CD4-positive, CD25-positive, alpha-beta regulatory T cell (primary cell): ENCODE measurements at regions not wholly inside any gene's neighbourhood (a gene's known extent, or its start where the extent isn't known, plus 50 kb on each side); places are given as distances from the start of the nearest gene placed in this dataset.
A peak's percentile ranks its signal among the peaks of the same experiment; 100 is the strongest.

ENCODE experiments used
- ATAC-seq, 2 donors: fragments of 150-1000 bp; cut with Tn5 transposase; one replicate each; pipeline ENCODE4 v1.10.0; 2021; ENCODE audit warnings: low read depth in 2 of 2, moderate number of reproducible peaks in 2 of 2, moderate library complexity in 1 of 2
- DNase-seq, 3 donors: peaks; one replicate each; pipeline versions ENCODE4 v3.0.0 to v3.0.0-alpha.2; 2012 to 2022; ENCODE audit warnings: mixed read lengths in 1 of 3
- H3K27ac ChIP-seq: one replicate; pipeline ENCODE4 v1.7.0; 2013; ENCODE audit warnings: mild to moderate bottlenecking, low read length; ENCODE audit not compliant: insufficient read depth, poor library complexity, severe bottlenecking
- H3K27me3 ChIP-seq: one replicate; pipeline ENCODE4 v1.7.0; 2013; ENCODE audit warnings: low read length; ENCODE audit not compliant: control insufficient read depth, insufficient read depth
- H3K36me3 ChIP-seq: one replicate; pipeline ENCODE4 v1.7.0; 2013; ENCODE audit warnings: mild to moderate bottlenecking, low read length, moderate library complexity; ENCODE audit not compliant: control insufficient read depth, insufficient read depth
- H3K4me1 ChIP-seq: 2 replicates; pipeline ENCODE4 v1.7.0; 2013; ENCODE audit warnings: mild to moderate bottlenecking, low read length; ENCODE audit not compliant: insufficient read depth, control insufficient read depth, poor library complexity, severe bottlenecking
- H3K4me3 ChIP-seq: one replicate; pipeline ENCODE4 v1.7.0; 2013; ENCODE audit warnings: low read depth, mild to moderate bottlenecking, low read length, moderate library complexity
- H3K9me3 ChIP-seq, 2 experiments: 1 replicate in 1 of 2; 2 replicates in 1 of 2; pipeline ENCODE4 v1.7.0; 2013; ENCODE audit warnings: low read length in 2 of 2, mild to moderate bottlenecking in 1 of 2, moderate library complexity in 1 of 2; ENCODE audit not compliant: control insufficient read depth in 2 of 2
- H3K27ac Mint-ChIP-seq, 3 donors: one replicate each; pipeline ENCODE4 v1.8.0; 2020 to 2022; ENCODE audit warnings: mild to moderate bottlenecking in 3 of 3, mixed read lengths in 3 of 3, moderate library complexity in 2 of 3
- H3K27me3 Mint-ChIP-seq: one replicate; pipeline ENCODE4 v1.8.0; 2022; ENCODE audit warnings: mild to moderate bottlenecking, mixed read lengths
- H3K36me3 Mint-ChIP-seq: one replicate; pipeline ENCODE4 v1.8.0; 2020; ENCODE audit warnings: mixed read lengths
- H3K4me1 Mint-ChIP-seq, 4 donors: one replicate each; pipeline ENCODE4 v1.8.0; 2020 to 2022; ENCODE audit warnings: mixed read lengths in 4 of 4, mild to moderate bottlenecking in 1 of 4
- H3K4me3 Mint-ChIP-seq, 4 donors: one replicate each; pipeline ENCODE4 v1.8.0; 2020 to 2022; ENCODE audit warnings: mild to moderate bottlenecking in 4 of 4, mixed read lengths in 4 of 4, moderate library complexity in 3 of 4
- H3K9me3 Mint-ChIP-seq, 7 donors: one replicate each; pipeline ENCODE4 v1.8.0; 2020 to 2022; ENCODE audit warnings: mixed read lengths in 7 of 7, mild to moderate bottlenecking in 3 of 7, moderate library complexity in 2 of 7

- Mint-ChIP-seq H3K36me3 (no peaks in the 10 kb centered on the region), H3K27ac (no peak overlapping the region), H3K4me1 (no peaks in the 10 kb centered on the region), H3K27me3 (peaks cover 4% of the 10 kb centered on the region), H3K9me3 (peaks cover 0 to 4% (median 0%) of the 10 kb centered on the region in 7 donors), H3K4me3 (no peak overlapping the region)
- H3K27ac ChIP-seq, result no peak overlapping the region
- no peaks in the 10 kb centered on the region for H3K9me3 ChIP-seq
- DNase-seq (no peak), ATAC-seq (no peak)
- H3K4me3 ChIP-seq, result no peak overlapping the region
- H3K4me1 ChIP-seq, result no peaks in the 10 kb centered on the region
- no peaks in the 10 kb centered on the region for H3K36me3 ChIP-seq
- H3K27me3 ChIP-seq, result no peaks in the 10 kb centered on the region
Measured at GRCh38 chr9:111190347-111190746, 139.7 kb downstream of the OR2K2 start.

- Mint-ChIP-seq H3K27ac (no peak overlapping the region), H3K4me3 (no peak overlapping the region), H3K27me3 (peaks cover 4% of the 10 kb centered on the region), H3K4me1 (no peaks in the 10 kb centered on the region), H3K9me3 (peaks cover 0 to 12% (median 4%) of the 10 kb centered on the region in 7 donors), H3K36me3 (no peaks in the 10 kb centered on the region)
- ATAC-seq (no peak), DNase-seq (no peak)
- no peak overlapping the region for H3K4me3 ChIP-seq
- H3K36me3 ChIP-seq, result no peaks in the 10 kb centered on the region
- no peaks in the 10 kb centered on the region for H3K9me3 ChIP-seq
- H3K27ac ChIP-seq, result no peak overlapping the region
- no peaks in the 10 kb centered on the region for H3K4me1 ChIP-seq
- H3K27me3 ChIP-seq, result no peaks in the 10 kb centered on the region
Measured at GRCh38 chr9:111187376-111187775, 142.6 kb downstream of the OR2K2 start.

- no peak overlapping the region for H3K27ac ChIP-seq
- no peak overlapping the region for H3K4me3 ChIP-seq
- no peaks in the 10 kb centered on the region for H3K4me1 ChIP-seq
- no peaks in the 10 kb centered on the region for H3K9me3 ChIP-seq
- ATAC-seq, result no peak
- Mint-ChIP-seq H3K27ac (no peak overlapping the region), H3K36me3 (no peaks in the 10 kb centered on the region), H3K4me3 (no peak overlapping the region), H3K27me3 (peaks cover 4% of the 10 kb centered on the region), H3K9me3 (peaks cover 0 to 12% (median 4%) of the 10 kb centered on the region in 7 donors), H3K4me1 (no peaks in the 10 kb centered on the region)
- no peaks in the 10 kb centered on the region for H3K27me3 ChIP-seq
- no peaks in the 10 kb centered on the region for H3K36me3 ChIP-seq
- no peak for DNase-seq
Measured at GRCh38 chr9:111186021-111186530, 143.9 kb downstream of the OR2K2 start.

- no peak overlapping the region for H3K27ac ChIP-seq
- no peak for DNase-seq
- ATAC-seq, result no peak
- H3K36me3 ChIP-seq, result no peaks in the 10 kb centered on the region
- Mint-ChIP-seq H3K27ac (no peak overlapping the region), H3K36me3 (no peaks in the 10 kb centered on the region), H3K9me3 (peaks cover 0 to 16% (median 2%) of the 10 kb centered on the region in 7 donors), H3K27me3 (no peaks in the 10 kb centered on the region), H3K4me1 (no peaks in the 10 kb centered on the region), H3K4me3 (no peak overlapping the region)
- no peaks in the 10 kb centered on the region for H3K9me3 ChIP-seq
- no peaks in the 10 kb centered on the region for H3K4me1 ChIP-seq
- no peaks in the 10 kb centered on the region for H3K27me3 ChIP-seq
- no peak overlapping the region for H3K4me3 ChIP-seq
Measured at GRCh38 chr9:111180811-111181210, 142.5 kb upstream of the LPAR1 start.

GRCh38 chr9:111179577-111179976 lies 141.3 kb upstream of the LPAR1 start:
- Histone ChIP-seq H3K4me1 (no peaks in the 10 kb centered on the region), H3K9me3 (no peaks in the 10 kb centered on the region), H3K4me3 (no peak overlapping the region), H3K36me3 (no peaks in the 10 kb centered on the region), H3K27me3 (no peaks in the 10 kb centered on the region), H3K27ac (no peak overlapping the region)
- no peak for ATAC-seq
- peaks cover 0 to 13% (median 2%) of the 10 kb centered on the region in 7 donors for H3K9me3 Mint-ChIP-seq
- no peak overlapping the region for H3K4me3 Mint-ChIP-seq
- no peaks in the 10 kb centered on the region for H3K36me3 Mint-ChIP-seq
- no peaks in the 10 kb centered on the region for H3K4me1 Mint-ChIP-seq
- H3K27ac Mint-ChIP-seq, result peak overlapping the region in 1 of 3 donors; percentile 14
- DNase-seq, result no peak
- H3K27me3 Mint-ChIP-seq, result no peaks in the 10 kb centered on the region

- Mint-ChIP-seq H3K4me3 (no peak overlapping the region), H3K9me3 (peaks cover 0 to 14% (median 2%) of the 10 kb centered on the region in 7 donors), H3K36me3 (no peaks in the 10 kb centered on the region), H3K4me1 (no peaks in the 10 kb centered on the region), H3K27ac (no peak overlapping the region), H3K27me3 (no peaks in the 10 kb centered on the region)
- H3K4me3 ChIP-seq, result no peak overlapping the region
- no peak for ATAC-seq
- no peak overlapping the region for H3K27ac ChIP-seq
- no peaks in the 10 kb centered on the region for H3K9me3 ChIP-seq
- H3K27me3 ChIP-seq, result no peaks in the 10 kb centered on the region
- H3K36me3 ChIP-seq, result no peaks in the 10 kb centered on the region
- H3K4me1 ChIP-seq, result no peaks in the 10 kb centered on the region
- no peak for DNase-seq
Measured at GRCh38 chr9:111178331-111179055, 140.2 kb upstream of the LPAR1 start.

- no peak overlapping the region for H3K4me3 ChIP-seq
- Mint-ChIP-seq H3K9me3 (peaks cover 0 to 19% (median 2%) of the 10 kb centered on the region in 7 donors), H3K27ac (no peak overlapping the region), H3K36me3 (no peaks in the 10 kb centered on the region), H3K4me1 (no peaks in the 10 kb centered on the region), H3K4me3 (no peak overlapping the region), H3K27me3 (no peaks in the 10 kb centered on the region)
- H3K9me3 ChIP-seq, result no peaks in the 10 kb centered on the region
- no peaks in the 10 kb centered on the region for H3K27me3 ChIP-seq
- no peaks in the 10 kb centered on the region for H3K4me1 ChIP-seq
- H3K27ac ChIP-seq, result no peak overlapping the region
- DNase-seq, result no peak
- no peaks in the 10 kb centered on the region for H3K36me3 ChIP-seq
- ATAC-seq, result no peak
Measured at GRCh38 chr9:111176511-111176910, 138.2 kb upstream of the LPAR1 start.

GRCh38 chr9:111175350-111175749 lies 137.1 kb upstream of the LPAR1 start:
- no peaks in the 10 kb centered on the region for H3K4me1 ChIP-seq
- no peak overlapping the region for H3K27ac ChIP-seq
- H3K9me3 Mint-ChIP-seq, result peaks cover 0 to 19% (median 0%) of the 10 kb centered on the region in 7 donors
- H3K27ac Mint-ChIP-seq, result no peak overlapping the region
- H3K4me3 Mint-ChIP-seq, result no peak overlapping the region
- no peak overlapping the region for H3K4me3 ChIP-seq
- no peaks in the 10 kb centered on the region for H3K9me3 ChIP-seq
- H3K4me1 Mint-ChIP-seq, result no peaks in the 10 kb centered on the region
- H3K36me3 Mint-ChIP-seq, result no peaks in the 10 kb centered on the region
- H3K36me3 ChIP-seq, result no peaks in the 10 kb centered on the region
- H3K27me3 ChIP-seq, result no peaks in the 10 kb centered on the region
- H3K27me3 Mint-ChIP-seq, result no peaks in the 10 kb centered on the region
- DNase-seq (no peak), ATAC-seq (no peak)
